NCI-H1436 treated with DMSO at 0.1 percent for 48 hours (cell line): ENCODE measurements at regions not wholly inside any gene's neighbourhood (a gene's known extent, or its start where the extent isn't known, plus 50 kb on each side); places are given as distances from the start of the nearest gene placed in this dataset.

ENCODE experiments used
- DNase-seq: peaks from one replicate; lab custom pipeline; 2025; lab: John Stamatoyannopoulos, UW

DNA sequence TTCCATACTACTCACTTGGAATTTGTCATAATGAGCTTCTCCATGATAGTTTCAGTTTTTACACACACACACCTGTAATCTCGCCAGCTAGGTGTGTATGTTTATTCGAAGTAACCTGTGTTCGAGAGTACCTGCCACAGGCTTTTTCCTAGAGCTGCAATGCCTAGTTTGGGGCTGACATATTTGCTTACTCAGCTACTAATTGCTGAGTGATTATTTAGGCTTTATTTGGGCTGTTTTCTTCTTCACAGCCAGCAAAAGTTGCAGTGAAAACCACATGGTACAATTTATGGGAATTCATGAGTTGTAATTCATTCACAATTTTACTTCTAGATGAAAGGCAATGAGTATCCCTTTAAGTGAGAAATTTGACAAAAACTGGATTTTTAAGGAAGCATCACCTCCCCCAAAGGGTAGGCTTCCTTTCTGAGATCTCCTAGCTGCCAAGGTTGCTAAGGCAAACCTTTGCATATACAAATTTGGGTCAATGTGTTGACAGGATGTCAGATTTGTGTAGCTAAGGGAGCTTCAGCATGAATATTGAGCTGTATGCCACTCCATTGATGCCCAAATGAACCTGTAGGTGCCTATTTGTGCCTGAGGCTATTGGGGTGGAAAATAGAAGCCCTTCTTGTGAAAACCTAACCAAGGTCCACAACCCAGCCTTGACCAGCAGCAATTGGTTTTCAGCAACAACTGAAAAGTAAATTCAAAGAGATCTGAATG, 108.7 kb upstream of the OTX2 start:
- no peak for DNase-seq

DNA sequence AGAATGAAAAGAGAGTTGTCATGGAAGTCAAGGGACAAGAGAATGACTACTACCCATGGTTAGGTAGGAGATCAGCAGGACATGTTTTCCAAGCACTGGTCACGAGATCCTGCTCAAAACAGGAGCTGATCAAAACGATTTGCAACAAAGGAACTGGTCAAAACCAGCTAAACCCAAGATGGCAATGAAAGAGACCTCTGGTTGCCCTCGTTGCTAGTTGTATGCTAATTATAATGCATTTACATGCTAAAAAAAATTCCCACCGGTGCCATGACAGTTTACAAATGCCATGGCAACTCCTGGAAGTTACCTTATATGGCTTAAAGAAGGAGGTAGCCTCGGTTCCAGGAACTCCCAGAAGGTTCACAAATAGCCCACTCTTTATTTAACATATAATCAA, 95.0 kb upstream of the OTX2 start:
- DNase-seq = no peak

DNA sequence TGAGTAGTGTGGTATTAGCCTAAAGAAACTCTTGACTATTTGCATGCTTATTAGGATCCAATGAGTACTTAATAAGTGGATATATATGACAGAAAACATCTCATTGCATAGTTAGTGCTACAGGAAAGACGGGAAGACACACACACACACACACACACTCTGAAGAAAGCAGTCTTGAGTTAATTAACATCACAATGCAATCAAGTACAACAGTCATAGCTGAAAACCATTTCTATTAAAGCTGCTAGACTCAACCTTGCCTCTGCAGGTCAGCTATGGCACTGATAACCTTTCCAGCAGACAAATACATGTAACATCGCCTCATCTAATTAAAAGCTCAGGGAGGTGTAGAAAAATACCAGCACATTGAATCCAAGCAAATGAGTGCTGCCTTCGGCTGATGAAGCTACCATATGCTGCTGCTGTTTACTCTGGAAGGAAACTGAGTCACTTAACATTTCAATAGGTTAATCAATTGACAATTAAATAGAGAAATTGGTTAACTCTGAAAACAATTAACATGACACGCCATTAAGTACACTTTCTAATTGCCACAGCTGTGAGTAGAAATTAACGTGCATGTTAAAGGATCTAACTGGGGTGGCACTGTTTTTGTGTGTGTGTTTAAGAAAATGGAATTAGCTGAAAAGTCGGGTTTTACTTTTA, 93.2 kb upstream of the OTX2 start:
- DNase-seq = no peak

DNA sequence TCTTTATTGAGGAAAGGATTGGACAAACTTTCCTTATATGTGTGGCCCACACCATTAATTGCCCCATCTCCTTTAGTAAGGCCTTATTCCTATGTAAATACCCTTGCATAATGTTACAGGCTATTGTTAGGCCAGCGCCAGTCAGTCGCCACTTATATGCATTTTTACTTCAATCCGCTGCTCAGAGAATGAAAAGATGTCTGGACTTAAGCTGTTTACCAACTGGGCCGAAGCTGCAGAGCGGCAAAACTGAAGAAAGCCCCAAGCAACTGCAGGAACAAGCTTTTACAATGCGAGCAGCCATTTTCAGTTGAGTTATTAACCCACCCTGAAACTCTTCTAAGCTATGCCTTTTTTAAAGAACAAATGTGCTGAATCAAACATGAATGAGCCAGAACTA, 92.1 kb upstream of the OTX2 start:
- DNase-seq = no peak

DNA sequence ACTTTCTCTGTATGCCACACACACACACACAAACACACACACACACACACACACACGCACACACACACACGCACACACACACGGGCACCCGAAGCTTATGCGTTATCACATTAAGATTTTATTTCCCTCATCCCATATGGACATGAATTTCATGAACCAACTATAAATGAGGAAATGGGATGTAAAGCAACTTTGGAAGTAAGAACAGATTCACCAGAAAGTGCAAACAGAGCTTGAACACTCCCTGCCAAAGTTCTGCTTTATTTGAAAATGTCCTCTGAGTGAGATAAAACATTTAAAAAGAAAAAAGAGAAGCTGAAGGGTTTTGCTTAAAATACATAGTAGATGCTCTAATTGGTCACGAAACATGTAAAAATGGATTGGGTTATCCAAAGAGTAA, 90.4 kb upstream of the OTX2 start:
- DNase-seq = no peak

DNA sequence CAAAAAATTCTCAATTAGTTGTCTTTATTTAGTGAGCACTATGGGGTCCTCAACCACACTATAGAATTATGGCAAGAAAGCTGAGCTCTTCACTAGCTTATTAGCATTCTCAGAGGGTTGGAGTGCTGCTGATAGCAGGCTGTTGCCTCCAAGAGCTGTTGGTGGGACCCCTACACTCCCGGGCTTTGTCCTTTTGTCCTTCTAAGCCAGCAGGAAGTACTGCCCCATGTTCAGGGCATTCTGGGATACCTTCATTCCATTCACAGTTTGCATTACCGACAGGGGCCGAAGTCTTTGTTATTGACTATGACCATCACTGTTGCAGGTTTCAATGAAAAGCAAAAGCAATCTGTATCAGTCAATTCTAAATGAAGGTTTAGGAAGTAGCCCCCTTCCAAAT, 89.5 kb upstream of the OTX2 start:
- no peak for DNase-seq

DNA sequence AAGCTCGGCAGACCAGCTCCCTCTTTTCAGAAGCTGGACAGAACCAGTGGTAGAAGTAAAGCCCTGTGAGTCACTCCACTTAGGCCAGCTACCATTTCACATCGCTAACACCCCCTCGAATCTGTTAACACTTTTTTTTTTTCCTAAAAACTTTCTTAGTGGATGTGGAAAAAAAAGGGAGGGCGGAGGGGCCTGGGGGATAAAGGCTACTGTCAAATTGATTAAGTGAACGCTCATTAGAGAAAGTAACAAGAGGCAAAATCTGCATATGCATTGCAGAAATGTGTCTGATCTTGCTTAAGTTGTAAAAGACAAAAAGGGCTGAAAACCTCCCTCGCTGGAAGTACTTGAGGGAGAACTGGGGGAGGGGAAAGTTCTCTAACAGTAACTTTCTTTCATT, 86.6 kb upstream of the OTX2 start:
- DNase-seq = no peak

DNA sequence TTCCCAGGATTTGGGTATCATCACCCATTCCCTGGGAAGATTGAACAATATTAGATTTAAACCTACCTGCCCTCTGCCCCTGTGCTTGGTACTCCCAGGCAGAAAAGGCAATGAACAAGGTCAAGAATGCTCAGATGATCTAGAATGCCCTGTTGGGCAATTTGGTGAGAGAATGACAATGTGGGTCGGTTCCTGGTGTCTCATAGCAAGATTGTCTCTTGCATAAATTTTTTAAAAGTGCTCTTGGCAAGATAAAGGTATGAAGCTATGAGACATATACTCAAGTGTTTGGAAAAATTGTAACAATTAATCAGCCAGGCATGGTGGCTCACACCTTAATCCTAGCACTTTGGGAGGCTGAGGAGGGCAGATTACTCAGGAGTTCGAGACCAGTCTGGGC, 86.0 kb upstream of the OTX2 start:
- DNase-seq = no peak

DNA sequence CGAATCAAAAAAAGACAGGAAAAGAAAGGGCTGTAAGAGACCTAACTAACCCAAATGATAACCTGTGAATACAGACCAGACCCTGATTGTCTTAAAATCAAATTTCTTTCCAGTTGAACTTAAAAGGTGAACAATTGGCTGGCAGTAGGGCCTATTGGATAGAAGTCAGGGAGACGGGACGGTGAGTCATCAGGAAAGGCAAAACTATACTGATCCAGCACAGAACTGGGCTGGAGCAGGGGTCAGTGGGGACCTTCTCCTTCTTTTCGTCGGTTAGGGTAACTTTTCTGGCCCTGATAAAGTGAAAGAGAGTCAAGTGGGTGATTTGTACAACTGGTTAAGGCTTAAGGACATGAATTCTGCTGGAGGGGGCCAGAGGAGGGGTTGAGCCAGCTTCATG, 84.9 kb upstream of the OTX2 start:
- no peak for DNase-seq

DNA sequence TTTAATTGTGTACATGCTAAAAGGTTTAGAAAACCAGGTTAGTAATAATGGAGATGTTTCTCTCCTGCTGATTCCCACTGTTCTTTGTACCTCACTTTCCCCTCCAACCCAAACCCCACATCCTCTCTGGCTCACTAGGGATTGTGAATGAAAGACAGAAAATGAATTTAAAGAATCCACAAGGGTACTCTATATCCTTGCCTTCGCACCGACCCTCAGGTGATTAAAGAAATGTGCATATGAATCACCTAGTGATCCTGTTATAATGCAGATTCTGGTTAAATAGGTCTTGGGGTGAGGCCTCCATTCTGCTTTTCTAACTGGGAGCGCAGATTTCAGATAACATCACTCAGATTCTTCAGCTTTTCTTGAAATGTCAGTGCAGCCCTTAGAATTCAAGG, 84.3 kb upstream of the OTX2 start:
- DNase-seq = no peak

DNA sequence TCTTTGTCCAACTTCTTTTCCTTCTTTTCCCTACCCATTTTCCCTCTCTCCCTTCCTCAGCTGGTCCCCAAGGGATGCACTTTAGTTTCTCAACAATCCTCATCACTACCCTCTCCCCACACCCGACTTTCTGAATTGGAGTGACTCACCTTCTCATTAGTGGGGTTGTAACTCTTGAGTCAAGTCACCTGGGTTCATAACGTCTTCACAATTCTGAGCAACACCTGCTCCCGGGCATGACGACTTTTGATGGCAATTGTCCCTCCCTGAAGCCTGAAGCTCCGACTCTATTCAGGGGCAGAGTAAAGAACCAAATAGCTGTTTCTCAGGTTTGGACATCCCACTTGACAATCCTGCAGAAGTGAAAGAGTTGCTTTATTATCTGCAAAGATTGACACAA, 82.7 kb upstream of the OTX2 start:
- DNase-seq = peak; percentile 46

DNA sequence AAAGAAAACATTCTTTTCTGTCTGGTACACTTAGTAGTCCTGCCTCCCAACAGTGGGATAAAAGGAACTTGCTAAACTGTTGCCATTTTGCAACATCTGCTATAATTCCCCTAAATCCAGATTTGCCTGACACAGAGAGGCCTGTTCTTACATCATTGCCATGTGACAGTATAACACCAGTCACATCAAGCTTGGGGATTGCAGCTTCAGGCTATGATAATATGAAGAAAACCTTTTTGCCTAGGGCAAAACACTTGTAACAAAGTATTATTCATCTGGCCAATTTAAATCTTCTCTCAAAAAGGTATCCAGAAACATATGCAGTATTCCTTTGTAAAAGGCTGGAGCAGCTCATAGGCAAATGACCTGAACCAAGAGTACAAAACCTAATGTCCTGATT, 80.9 kb upstream of the OTX2 start:
- no peak for DNase-seq

DNA sequence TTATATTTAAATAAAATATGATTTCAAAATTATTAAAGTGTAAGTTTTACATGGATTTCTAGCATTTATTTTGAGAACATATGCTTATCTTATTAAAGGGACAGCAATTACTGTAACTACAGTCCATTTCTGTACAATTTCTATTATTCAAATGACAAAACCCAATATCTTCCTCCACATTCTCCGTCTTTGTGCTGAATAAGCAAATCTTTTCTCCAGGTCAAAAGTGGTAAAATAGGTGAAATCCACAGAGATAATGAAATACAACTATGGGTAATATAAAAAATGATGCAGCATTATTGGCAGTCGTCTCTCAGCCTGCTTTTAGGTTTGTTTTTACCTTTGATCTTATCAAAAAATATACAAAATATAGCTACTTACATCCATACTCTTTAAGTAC, 79.4 kb upstream of the OTX2 start:
- DNase-seq = no peak

DNA sequence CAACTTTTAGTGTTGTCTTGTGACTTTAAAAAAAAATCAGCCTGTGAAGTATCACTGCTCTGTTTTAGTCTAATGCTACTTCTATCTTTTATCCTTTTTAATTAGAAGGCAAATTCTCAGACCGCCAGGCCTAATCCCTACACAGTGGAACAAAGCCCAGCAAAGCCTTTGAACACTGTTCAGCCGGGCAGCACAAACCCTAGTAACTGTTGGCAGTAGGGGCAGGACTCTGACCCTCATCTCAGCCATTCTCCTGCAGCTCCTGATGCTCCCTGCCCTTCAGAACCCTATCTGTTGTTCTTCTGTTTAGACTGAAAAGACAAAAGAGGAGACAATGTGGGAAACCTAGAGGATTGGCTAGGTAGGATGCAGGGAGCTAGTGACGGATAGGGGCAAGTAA, 78.0 kb upstream of the OTX2 start:
- DNase-seq = no peak

DNA sequence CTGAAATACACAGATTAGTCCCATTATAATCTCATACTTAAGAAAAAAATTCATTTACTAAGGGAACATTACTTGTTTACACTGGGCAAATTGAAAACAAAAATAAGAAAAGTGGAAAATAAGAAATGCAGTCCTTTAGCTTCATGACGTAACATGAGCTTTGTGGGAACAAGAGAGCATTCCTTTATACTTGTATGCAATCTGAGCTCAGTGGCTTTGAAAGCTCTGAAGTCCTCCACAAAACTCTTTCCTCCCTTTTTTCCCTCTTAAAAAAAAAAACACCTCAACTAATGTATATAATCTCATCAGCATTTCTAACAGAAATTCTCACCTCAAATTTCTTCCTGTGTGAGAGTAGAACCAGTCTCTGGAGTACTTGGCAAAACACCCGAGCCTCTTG, 76.9 kb upstream of the OTX2 start:
- no peak for DNase-seq

DNA sequence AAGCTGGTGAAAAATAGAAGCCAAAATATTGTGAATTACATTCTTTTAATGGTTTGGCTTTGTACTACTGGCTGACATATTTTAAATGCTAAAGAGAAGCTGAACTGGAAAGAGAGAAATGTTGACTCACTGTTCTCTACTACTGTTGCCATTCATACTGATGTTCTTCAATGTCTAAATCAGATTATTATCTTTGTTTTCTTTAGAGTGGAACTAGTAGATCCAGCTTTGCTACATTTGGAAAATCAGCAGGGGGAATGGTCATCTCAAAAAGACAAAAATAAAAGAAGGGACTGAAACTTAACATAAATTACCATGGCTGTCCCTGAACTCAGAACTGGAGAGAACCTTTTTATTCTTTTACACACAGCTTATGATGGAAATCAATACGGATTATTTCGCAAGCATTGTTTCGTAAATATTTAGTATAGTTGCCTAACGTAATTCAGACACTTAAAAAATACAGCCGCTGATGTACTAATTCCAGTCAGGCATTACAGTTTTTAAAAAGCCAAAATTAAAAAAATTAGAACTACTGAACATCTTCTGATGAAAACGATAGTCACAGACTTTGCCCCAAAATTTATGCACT, 76.3 kb upstream of the OTX2 start:
- no peak for DNase-seq

DNA sequence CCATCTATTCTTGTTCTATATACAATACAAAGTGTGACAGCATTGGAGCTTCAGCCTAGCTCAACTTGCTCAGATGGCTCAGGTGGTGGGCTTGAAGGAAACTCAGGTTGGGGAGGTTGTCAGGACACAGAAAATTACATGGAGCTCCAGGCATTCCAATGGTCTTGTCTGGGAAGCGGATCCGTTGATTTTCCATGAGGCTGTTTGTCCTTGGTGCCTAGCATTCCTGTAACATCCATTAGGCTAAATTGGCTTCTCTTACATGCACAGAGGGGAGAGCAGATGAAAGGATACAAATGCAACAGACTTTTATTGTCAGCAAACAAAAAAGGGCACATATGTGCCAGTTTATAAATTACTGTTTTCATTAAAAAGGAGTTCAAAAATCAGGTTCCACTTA, 75.5 kb upstream of the OTX2 start:
- DNase-seq = no peak

DNA sequence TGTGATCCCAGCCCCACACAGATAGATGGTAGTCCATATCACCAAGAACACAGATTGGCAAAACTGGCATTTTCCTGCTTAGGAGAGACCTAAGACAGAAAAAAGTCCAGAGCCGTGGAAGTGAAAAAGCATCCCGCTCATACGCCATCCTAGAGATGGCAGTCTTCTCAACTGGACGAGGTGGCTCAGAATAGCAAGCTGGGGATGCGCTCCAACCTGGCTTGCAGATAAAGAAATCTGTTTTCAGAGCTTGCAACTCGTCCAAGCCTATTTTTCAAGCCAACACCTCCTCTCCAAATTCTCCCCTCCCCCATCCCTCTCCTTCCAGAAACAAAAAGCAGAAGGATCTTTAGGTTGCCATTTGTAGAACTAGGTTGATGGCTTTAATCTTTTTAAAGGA, 74.3 kb upstream of the OTX2 start:
- no peak for DNase-seq

DNA sequence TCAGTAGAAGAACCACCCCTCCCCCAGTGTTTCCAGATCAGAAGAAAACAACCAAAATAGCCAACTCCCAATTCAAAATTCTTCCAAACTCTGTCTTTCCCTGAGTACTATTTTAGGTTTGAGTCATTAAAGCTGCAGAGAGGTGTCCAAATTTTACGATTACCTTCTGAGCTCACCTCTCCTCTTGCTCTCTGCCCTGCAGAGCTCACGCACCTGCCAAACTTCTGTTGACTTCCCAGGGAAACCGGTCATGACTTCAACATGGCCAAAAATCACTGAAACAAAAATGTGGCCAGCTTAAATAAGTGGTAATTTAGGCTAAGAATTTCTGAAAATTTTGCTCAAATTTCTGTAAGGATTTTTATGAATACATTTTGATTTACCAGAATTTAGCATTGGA, 70.9 kb upstream of the OTX2 start:
- DNase-seq = no peak

DNA sequence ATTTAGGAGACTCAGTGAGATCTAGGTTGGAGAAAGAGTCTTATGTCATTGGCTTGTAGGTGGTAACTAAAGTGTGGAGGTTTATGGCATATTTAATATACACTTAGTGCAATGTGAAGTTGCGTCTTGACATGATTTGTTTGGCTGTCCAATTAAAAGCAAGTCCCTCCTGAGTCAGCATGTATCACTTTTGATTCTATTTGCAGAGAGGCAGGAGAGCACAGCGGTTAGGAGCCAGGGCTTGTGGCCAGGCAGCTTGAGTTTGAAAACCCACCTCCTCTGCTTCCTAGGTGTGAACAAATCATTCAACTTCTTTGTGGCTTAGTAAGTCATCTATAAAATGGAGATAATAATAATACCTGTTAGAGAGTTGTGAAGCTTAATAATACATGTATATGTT, 68.5 kb upstream of the OTX2 start:
- DNase-seq = no peak

DNA sequence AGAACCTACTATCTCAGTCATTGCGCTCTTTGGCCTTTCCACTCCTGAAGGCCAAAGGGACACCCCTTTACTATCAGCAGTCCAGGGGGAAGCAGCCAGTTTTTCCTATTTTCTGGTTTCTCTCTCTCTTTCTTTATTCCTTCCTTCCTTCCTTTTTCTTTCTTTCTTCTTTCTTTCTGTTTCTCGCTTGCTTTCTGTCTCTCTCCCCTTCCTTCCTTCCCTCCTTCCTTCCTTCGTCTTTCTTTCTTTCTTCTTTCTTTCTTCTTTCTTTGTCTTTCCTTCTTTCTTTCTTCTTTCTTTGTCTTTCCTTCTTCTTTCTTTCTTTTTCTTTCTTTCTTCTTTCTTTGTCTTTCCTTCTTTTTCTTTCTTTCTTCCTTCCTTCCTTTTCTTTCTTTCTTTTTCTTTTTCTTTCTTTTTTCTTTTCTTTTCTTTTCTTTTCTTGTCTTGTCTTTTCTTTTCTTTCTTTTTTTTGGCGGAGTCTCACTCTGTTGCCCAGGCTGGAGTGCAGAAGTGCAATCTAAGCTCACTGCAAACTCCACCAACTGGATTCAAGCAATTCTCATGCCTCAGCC, 64.9 kb upstream of the OTX2 start:
- no peak for DNase-seq

DNA sequence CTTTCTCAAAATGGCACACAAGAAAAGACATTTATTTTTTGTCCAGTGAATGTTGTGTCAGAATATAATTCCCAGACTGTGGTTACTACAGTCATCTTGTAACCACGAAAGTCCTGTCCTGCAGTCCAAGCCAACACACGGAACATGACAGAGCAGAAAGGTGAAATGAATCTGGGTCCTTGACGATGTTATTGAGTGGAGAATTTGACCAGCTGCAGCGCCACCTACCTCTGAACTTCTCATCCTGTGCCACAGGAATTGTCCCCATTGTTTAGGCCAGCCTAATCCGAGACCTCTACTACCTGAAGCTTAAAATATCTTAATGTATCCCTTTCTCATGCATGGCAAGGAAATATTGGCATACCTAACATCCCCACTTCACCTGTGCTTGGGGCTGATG, 64.1 kb upstream of the OTX2 start:
- DNase-seq = no peak

DNA sequence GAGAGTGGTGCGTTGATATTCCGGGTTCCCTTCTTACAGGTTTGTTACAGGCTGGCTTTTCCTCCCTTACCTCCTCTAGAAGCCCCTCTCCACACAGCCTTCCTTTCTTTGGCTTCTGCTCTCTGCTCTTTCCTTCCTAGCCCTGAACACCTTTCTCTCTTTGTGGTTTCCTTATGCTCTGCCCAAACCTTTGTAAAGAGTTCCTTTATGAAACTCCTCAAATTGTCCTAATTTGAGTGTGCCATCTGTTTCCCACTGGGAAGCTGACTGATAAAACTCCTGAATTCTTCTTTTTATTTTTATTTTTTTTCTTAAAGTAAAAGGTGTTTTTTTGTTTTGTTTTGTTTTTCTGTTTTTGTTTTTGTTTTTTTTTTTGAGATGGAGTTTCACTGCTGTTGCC, 60.1 kb upstream of the OTX2 start:
- DNase-seq = no peak

DNA sequence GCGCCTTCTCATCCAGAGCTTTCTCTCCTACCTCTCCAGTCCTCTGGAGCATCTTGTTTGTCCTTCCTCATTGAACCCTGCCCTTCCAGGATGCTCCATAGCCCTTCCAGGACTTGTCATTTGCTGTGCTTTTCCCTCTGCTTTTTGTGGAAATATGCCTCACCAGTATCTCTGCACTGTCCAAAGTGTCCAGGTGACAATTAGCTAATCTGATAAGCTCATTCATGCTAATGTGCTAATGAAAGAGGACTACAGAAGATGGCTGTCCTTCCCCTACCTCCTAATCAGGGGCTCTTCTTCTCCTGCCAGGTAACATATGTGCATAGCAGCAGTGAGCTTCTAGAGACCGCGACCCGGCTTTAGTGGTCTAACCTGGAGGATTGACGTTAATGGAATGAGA, 58.4 kb upstream of the OTX2 start:
- DNase-seq = no peak
